Peyer's patch (tissue), 4 donors: ENCODE measurements at regions not wholly inside any gene's neighbourhood (a gene's known extent, or its start where the extent isn't known, plus 50 kb on each side); places are given as distances from the start of the nearest gene placed in this dataset.

Experiments used
- DNase-seq, 3 donors: peaks; one replicate each; pipeline ENCODE4 v3.0.0-alpha.2; 2017 to 2019
- H3K27ac ChIP-seq, 4 donors: fragments of 200-600 bp; sonication (generic); one replicate each; pipeline ENCODE4 v1.5.1; 2016 to 2019
- H3K27me3 ChIP-seq, 2 donors: fragments of 200-600 bp; sonication (generic); one replicate each; pipeline ENCODE4 v1.5.1; 2019
- H3K36me3 ChIP-seq, 3 donors: fragments of 200-600 bp; sonication (generic); one replicate each; pipeline ENCODE4 v1.5.1; 2016 to 2019
- H3K4me1 ChIP-seq, 4 donors: fragments of 200-600 bp; sonication (generic); one replicate each; pipeline ENCODE4 v1.5.1; 2016 to 2019
- H3K4me3 ChIP-seq, 4 donors: fragments of 200-600 bp; sonication (generic); 1 replicate in 3 of 4; 2 replicates in 1 of 4; pipeline ENCODE4 v1.5.1; 2016 to 2019; ENCODE audit warnings: mild to moderate bottlenecking in 1 of 4
- H3K9me3 ChIP-seq, 4 donors: fragments of 200-600 bp; sonication (generic); one replicate each; pipeline ENCODE4 v1.5.1; 2016 to 2019; ENCODE audit warnings: mild to moderate bottlenecking in 1 of 4
- POLR2A ChIP-seq, 2 donors: fragments of 450-650 bp; IDR thresholded peaks; one replicate each; pipeline ENCODE4 v1.5.1; 2017; ENCODE audit warnings: antibody characterized with exemption in 2 of 2, mild to moderate bottlenecking in 2 of 2, moderate library complexity in 2 of 2
- TF ChIP-seq, protein P1 (sequence below), 6 experiments: fragments of 450-650 bp in 4 of 6; fragments of 200-600 bp in 2 of 6; sonication (generic) in 1 of 6; IDR thresholded peaks; one replicate each; pipeline ENCODE4 v1.5.1; 2017 to 2019; ENCODE audit warnings: antibody characterized with exemption in 6 of 6, mild to moderate bottlenecking in 3 of 6, moderate library complexity in 1 of 6

DNA sequence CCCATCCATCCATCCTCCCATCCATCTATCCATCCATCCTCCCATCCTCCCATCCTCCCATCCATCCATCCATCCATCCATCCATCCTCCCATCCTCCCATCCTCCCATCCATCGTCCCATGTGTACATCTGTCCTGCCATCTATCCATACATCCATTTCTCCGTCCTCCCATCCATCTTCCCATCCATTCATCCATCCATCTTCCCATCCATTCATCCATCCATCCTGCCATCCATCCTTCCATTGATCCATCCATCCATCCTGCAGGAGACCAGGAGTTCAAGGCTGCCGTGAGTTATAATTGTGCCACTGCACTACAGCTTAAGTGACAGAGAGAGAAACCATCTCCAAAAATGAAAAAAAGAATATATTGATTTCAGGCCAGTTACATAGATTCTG, 356.5 kb downstream of the CDH26 start:
- Histone ChIP-seq H3K27ac (no peak overlapping the region), H3K4me1 (no peaks in the 10 kb centered on the region), H3K9me3 (no peaks in the 10 kb centered on the region), H3K27me3 (no peaks in the 10 kb centered on the region), H3K36me3 (no peaks in the 10 kb centered on the region), H3K4me3 (no peak overlapping the region)
- DNase-seq, result no peak
- TF ChIP-seq, protein P1, sequence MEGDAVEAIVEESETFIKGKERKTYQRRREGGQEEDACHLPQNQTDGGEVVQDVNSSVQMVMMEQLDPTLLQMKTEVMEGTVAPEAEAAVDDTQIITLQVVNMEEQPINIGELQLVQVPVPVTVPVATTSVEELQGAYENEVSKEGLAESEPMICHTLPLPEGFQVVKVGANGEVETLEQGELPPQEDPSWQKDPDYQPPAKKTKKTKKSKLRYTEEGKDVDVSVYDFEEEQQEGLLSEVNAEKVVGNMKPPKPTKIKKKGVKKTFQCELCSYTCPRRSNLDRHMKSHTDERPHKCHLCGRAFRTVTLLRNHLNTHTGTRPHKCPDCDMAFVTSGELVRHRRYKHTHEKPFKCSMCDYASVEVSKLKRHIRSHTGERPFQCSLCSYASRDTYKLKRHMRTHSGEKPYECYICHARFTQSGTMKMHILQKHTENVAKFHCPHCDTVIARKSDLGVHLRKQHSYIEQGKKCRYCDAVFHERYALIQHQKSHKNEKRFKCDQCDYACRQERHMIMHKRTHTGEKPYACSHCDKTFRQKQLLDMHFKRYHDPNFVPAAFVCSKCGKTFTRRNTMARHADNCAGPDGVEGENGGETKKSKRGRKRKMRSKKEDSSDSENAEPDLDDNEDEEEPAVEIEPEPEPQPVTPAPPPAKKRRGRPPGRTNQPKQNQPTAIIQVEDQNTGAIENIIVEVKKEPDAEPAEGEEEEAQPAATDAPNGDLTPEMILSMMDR (IDR thresholded peaks at IDR 0.05), result no peak
- no peak for TF ChIP-seq POLR2A (IDR thresholded peaks at IDR 0.05)

- Histone ChIP-seq H3K4me3 (no peak overlapping the region), H3K27me3 (no peaks in the 10 kb centered on the region), H3K4me1 (no peaks in the 10 kb centered on the region), H3K9me3 (no peaks in the 10 kb centered on the region), H3K27ac (no peak overlapping the region), H3K36me3 (no peaks in the 10 kb centered on the region)
- no peak for TF ChIP-seq POLR2A (IDR thresholded peaks at IDR 0.05)
- TF ChIP-seq, protein P1 (IDR thresholded peaks at IDR 0.05), result no peak
- DNase-seq, result no peak
Measured at GRCh38 chr20:60316476-60317158, 358.4 kb downstream of the CDH26 start.

DNA sequence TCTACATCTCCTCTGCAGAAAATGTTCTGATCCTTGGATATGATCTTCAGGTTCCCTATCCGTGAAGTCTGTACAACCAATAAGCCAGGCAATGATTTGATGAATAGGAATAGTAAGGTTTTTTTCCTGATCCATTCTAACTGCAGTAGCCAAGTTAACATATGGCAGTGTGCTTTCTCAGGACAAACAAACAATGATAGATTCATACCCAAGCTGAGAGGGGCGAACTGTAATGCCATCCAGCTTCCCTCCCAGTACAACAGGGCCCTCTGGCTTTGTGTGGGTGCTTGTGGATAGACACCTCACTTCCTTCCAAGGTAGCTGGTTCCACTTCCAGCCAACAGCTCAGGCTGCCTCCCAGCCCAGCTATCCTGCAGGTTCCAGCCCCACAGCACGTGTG, 359.2 kb downstream of the CDH26 start:
- Histone ChIP-seq H3K4me3 (no peak overlapping the region), H3K27me3 (no peaks in the 10 kb centered on the region), H3K36me3 (no peaks in the 10 kb centered on the region), H3K4me1 (no peaks in the 10 kb centered on the region), H3K9me3 (no peaks in the 10 kb centered on the region), H3K27ac (no peak overlapping the region)
- TF ChIP-seq POLR2A (IDR thresholded peaks at IDR 0.05), result no peak
- TF ChIP-seq, protein P1 (IDR thresholded peaks at IDR 0.05), result no peak
- DNase-seq, result no peak

DNA sequence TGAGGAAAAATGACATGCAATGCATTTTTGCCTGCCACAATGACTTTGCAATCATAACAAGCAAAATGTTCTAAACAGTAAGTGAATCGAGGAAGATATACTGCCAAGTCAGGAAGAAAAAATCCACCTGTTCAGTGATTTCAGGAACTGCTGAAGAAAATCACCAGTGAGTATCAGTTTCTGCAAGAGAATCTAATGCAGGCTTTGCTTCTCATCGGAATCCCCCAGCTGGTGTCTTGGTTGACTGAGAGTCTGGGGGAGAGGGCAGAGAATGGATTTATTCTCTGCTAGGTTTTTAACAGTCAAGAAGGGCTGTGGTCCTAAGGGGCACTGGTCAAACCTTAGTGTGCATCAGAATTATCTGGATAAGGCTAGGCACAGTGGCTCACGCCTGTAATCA, 363.4 kb downstream of the CDH26 start:
- H3K4me1 ChIP-seq, result no peaks in the 10 kb centered on the region
- no peaks in the 10 kb centered on the region for H3K27me3 ChIP-seq
- no peaks in the 10 kb centered on the region for H3K9me3 ChIP-seq
- no peak for DNase-seq
- H3K36me3 ChIP-seq, result no peaks in the 10 kb centered on the region
- no peak overlapping the region for H3K4me3 ChIP-seq
- TF ChIP-seq POLR2A (IDR thresholded peaks at IDR 0.05), result no peak
- TF ChIP-seq, protein P1 (IDR thresholded peaks at IDR 0.05), result no peak
- no peak overlapping the region for H3K27ac ChIP-seq

DNA sequence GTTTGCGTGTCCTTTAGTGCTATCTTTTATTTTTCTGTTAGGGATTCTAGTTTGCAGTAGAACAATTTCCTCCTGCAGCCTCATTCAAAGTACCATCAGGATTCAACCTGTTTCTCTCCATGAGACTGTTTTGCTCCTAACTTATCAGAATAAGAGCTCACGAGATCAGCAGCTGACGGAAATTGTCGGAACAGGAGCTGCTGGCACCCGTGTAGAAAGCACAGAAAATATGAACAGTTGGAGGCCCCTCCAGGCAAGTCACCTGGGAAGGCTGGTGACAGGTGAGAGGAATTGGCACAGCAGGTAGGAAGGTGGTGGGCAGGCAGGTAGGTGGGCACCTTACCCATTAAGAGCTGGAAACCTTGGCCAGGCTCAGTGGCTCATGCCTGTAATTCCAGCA, 368.6 kb downstream of the CDH26 start:
- TF ChIP-seq, protein P1 (IDR thresholded peaks at IDR 0.05), result no peak
- TF ChIP-seq POLR2A (IDR thresholded peaks at IDR 0.05), result no peak
- H3K4me3 ChIP-seq, result no peak overlapping the region

More for the DNA sequence above, 368.6 kb downstream of the CDH26 start:
- Histone ChIP-seq H3K27ac (no peak overlapping the region), H3K27me3 (no peaks in the 10 kb centered on the region), H3K36me3 (no peaks in the 10 kb centered on the region), H3K9me3 (no peaks in the 10 kb centered on the region), H3K4me1 (no peaks in the 10 kb centered on the region)
- no peak for DNase-seq
